HAP-1 (cell line): ENCODE measurements at regions not wholly inside any gene's neighbourhood (a gene's known extent, or its start where the extent isn't known, plus 50 kb on each side); places are given as distances from the start of the nearest gene placed in this dataset.
A peak's percentile ranks its signal among the peaks of the same experiment; 100 is the strongest.

Experiments used
- DNase-seq, 2 experiments: peaks; one replicate each; pipeline ENCODE4 v3.0.0-alpha.2; 2016 to 2020; ENCODE audit warnings: low spot score in 2 of 2
- H3K27me3 ChIP-seq: fragments of 250-450 bp; sonication (Bioruptor Pico); 2 replicates; pipeline ENCODE4 v1.5.1; 2020; ENCODE audit warnings: low read depth, mild to moderate bottlenecking, moderate library complexity
- H3K36me3 ChIP-seq: fragments of 250-450 bp; sonication (Bioruptor Pico); replicated peaks from 2 replicates; pipeline ENCODE4 v1.5.1; 2020; ENCODE audit warnings: mild to moderate bottlenecking
- H3K4me1 ChIP-seq: fragments of 250-450 bp; sonication (Bioruptor Pico); 2 replicates; pipeline ENCODE4 v1.5.1; 2020; ENCODE audit warnings: mild to moderate bottlenecking
- H3K4me3 ChIP-seq: fragments of 250-450 bp; sonication (Bioruptor Pico); 2 replicates; pipeline ENCODE4 v1.5.1; 2020; ENCODE audit warnings: mild to moderate bottlenecking, moderate library complexity
- H3K9me3 ChIP-seq: fragments of 250-450 bp; sonication (Bioruptor Pico); 2 replicates; pipeline ENCODE4 v1.5.1; 2020; ENCODE audit warnings: mild to moderate bottlenecking, moderate library complexity
- in situ Hi-C: fragments of 300-500 bp; cut with MboI; formaldehyde crosslinking; loops from 3 replicates; pipeline ENCODE4 v1.14.3; 2020; ENCODE audit warnings: low sequenced_read_pairs, inconsistent platforms, mixed read lengths

DNA sequence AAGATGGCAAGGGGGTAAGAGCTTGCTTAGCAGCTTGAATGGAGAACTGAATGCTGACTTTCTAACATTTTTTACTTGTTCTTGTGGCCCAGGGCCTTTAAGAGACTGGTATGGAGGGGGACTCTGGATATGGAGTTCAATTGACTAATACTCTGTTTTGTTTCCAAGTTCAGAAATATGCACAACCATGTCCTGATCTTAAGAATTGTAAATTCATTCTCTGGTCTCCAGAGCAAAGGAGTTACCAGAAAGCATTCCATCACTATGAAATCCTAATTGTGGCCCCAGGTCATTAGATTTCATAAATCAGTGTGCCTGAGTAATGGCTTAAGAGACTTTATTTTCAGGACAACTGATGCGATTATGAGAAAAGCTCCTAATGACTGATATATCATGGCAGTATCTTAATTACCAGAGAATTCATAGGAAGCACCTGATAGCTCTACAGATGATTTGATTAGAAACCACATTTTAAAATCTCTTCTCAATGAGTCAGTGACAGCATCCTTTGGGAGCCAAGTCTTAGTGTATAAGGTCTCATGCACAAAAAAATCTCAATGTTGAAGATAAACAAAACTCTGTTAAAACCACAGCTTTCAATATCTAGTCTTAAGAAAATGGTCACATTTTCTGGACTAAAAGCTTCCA lies 613.6 kb upstream of the KLF4 start:
- Histone ChIP-seq H3K4me3 (no peak overlapping the region), H3K4me1 (peaks cover 10% of the 10 kb centered on the region), H3K36me3 (no peaks in the 10 kb centered on the region), H3K27me3 (no peaks in the 10 kb centered on the region), H3K9me3 (no peaks in the 10 kb centered on the region)
- in situ Hi-C loops = no loop called here
- no peak for DNase-seq

DNA sequence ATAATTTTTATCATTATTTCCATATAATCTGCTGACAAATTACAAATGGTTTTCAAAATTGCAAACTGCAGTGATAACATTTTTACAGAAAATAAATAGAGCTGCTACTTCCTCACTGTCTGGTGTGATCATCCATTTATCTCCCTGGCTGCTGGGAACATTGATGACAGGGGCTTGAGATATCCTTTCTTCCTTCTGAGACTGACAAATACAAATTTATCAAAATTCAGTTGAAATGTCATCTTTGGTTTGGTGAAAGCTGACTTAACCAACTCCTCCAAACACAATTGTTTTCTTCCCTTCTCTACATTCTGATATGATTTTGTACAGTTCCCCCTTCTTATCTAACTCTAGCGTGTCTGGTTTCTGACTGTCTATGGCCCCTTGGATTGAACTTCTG lies 611.8 kb upstream of the KLF4 start:
- Histone ChIP-seq H3K27me3 (no peaks in the 10 kb centered on the region), H3K4me3 (no peak overlapping the region), H3K9me3 (no peaks in the 10 kb centered on the region), H3K36me3 (no peaks in the 10 kb centered on the region), H3K4me1 (peaks cover 9% of the 10 kb centered on the region)
- DNase-seq = no peak
- in situ Hi-C loops = no loop called here

DNA sequence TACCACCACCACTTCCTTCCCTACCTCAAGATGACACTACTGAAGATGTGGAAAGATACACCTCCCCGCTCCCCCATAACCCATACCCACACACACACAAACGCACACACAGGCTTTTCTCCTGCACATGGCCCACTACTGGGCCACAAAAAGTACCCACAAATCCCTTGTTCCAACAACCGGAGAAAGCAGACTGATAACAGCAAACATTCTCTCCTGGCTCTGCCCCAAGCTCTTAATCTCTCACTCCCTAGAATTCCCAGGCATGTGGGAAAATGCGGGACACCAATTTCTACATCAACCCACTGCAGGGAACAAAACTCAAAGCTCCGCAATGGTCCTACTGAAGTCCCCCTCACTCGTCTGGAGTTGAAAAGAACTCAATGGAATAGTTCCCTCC lies 611.0 kb upstream of the KLF4 start:
- no peak for DNase-seq
- in situ Hi-C loops = no loop called here
- Histone ChIP-seq H3K4me3 (no peak overlapping the region), H3K4me1 (peaks cover 9% of the 10 kb centered on the region), H3K27me3 (no peaks in the 10 kb centered on the region), H3K36me3 (no peaks in the 10 kb centered on the region), H3K9me3 (no peaks in the 10 kb centered on the region)

DNA sequence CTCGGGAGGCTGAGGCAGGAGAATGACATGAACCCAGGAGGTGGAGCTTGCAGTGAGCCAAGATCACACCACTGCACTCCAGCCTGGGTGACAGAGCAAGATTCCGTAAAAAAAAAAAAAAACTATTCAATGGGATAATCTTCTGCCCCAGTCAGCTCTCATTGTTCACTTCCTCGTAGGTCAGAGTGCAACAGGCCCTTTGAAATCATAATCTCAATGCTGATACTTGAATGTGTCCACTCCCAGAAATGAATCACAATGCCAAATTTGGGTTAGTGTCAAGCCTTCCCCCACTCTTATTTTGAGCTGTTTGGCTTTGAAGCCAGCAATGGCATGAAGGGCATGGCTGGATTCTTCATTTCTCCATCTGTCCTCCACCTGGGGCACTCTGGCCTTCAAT lies 610.3 kb upstream of the KLF4 start:
- H3K4me3 ChIP-seq = no peak overlapping the region
- no peaks in the 10 kb centered on the region for H3K36me3 ChIP-seq
- H3K27me3 ChIP-seq = no peaks in the 10 kb centered on the region
- no peaks in the 10 kb centered on the region for H3K9me3 ChIP-seq
- in situ Hi-C loops = no loop called here
- DNase-seq = peak; percentile 30 to 61
- peaks cover 14% of the 10 kb centered on the region for H3K4me1 ChIP-seq

DNA sequence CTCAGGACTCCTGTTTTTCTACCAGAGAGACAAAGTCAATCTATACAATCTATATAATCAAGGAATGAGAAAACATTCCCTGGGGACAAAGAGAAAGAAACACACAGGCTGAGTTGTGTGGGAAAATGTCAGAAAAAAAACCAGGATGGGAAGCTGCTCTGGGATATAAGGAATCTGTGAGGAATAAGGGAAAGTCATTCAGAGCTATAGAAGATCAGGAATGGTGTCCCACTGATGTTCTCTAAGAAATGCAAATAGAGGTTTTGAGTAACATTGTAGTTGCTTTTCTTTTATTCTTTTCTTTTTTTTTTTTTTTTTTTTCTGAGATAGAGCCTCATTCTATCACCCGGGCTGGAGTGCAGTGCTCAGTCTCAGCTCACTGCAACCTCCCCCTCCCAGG lies 605.9 kb upstream of the KLF4 start:
- in situ Hi-C loops = no loop called here
- peak in 1 of 2 experiments; percentile 49 for DNase-seq
- Histone ChIP-seq H3K9me3 (no peaks in the 10 kb centered on the region), H3K36me3 (no peaks in the 10 kb centered on the region), H3K27me3 (no peaks in the 10 kb centered on the region), H3K4me1 (peaks cover 14% of the 10 kb centered on the region), H3K4me3 (no peak overlapping the region)

DNA sequence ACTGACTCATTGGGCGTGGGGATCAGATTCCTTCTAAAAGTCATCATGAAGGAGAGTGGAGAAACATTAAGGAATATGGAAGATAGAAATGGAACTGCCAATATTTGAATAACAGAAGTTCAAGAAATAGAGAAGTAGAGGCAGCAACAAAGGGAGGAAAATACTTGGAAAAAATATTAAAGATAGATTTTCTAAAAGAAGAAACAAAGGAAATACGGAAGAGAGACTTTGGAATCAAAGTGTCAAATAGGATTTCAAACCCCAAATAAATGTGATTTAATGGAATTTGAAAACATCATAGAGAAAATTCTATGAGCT lies 605.1 kb upstream of the KLF4 start:
- peaks cover 8% of the 10 kb centered on the region for H3K4me1 ChIP-seq
- no peaks in the 10 kb centered on the region for H3K9me3 ChIP-seq
- no peaks in the 10 kb centered on the region for H3K36me3 ChIP-seq
- no peak overlapping the region for H3K4me3 ChIP-seq
- no peaks in the 10 kb centered on the region for H3K27me3 ChIP-seq
- no peak for DNase-seq
- in situ Hi-C loops = no loop called here

DNA sequence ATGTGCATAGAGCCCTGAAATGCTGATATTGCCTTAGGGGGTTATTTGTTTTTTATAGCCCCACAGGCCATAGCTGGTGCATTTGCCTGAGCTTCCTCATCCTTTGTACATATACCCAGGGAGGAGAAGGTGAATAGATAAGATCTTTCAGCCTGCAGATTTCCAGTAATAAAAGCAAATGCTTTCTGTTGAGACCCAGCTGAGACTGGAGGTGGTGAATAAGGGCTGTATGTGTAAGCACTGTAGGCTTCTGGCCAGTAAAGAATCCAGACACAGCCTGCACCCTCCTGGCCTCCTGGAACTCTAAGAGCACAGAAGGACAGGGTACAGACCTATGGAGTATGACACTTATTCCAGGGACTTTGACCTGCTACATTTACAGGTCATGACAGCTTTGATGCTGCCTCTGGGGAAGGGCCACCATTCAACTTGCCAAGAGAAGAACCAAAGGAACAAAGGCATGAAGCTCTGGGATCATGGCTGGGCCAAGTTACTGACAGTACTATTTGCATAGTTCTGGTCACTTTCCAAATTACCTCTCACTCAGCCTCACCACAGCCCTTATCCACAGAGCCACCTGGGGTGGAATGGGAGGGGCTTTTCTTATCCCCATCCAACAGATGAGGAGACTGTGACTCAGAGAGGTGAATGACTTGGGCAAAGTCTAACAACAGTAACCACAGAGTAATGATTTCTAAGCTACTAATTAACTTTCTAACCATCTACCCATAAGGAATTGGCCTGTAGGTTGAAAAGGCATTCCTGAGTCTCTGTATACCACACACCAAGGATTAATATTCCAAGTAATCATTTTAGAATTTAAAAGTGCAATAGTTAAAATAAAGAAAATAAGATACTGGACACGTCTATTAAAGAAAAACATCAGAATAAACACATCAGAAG lies 604.5 kb upstream of the KLF4 start:
- peaks cover 5% of the 10 kb centered on the region for H3K4me1 ChIP-seq
- no peak for DNase-seq
- in situ Hi-C loops = no loop called here
- no peak overlapping the region for H3K4me3 ChIP-seq
- H3K27me3 ChIP-seq = no peaks in the 10 kb centered on the region
- no peaks in the 10 kb centered on the region for H3K36me3 ChIP-seq
- H3K9me3 ChIP-seq = no peaks in the 10 kb centered on the region

DNA sequence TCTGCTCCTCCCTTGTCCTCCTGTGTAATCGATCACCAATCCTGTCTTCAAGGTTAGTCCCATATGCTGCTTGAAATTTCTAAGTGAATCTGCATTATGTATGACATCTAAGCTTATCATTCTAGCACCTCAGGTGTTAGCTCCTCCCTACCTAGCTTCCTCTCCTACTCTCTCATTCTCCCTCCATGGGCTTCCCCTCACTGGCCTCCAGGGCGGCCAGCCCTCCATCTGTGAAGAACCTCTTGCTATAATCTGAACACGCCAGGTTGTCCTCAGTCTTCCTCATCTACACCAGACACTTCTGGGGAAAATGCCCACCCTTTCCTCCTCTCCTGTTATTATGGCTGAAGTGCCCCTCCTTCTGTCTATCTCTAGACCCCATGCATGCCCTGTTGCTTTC lies 599.3 kb upstream of the KLF4 start:
- no peaks in the 10 kb centered on the region for H3K9me3 ChIP-seq
- no peaks in the 10 kb centered on the region for H3K36me3 ChIP-seq
- in situ Hi-C loops = no loop called here
- DNase-seq = no peak
- no peak overlapping the region for H3K4me3 ChIP-seq
- no peaks in the 10 kb centered on the region for H3K4me1 ChIP-seq
- H3K27me3 ChIP-seq = no peaks in the 10 kb centered on the region

DNA sequence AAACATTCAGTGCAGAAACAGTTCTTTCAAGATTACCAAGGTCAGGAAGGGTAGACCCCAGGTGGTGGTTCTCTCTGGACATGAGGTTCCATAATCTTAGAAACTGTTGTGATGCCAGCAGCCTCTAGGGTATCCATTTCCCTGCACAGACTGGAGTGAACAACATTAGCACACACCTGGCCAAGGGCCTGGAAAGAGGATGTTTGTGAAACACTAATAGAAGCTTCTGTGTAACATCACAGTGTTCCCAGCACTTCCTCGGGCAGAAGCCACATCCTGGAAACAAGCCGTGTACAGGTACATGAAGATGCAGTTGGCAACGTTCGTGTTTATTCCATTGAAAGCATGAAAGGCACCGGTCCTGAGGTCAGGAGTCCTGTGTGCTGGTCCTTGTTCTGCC lies 598.2 kb upstream of the KLF4 start:
- Histone ChIP-seq H3K4me1 (no peaks in the 10 kb centered on the region), H3K4me3 (no peak overlapping the region), H3K36me3 (no peaks in the 10 kb centered on the region), H3K9me3 (no peaks in the 10 kb centered on the region), H3K27me3 (no peaks in the 10 kb centered on the region)
- DNase-seq = no peak
- in situ Hi-C loops = no loop called here

DNA sequence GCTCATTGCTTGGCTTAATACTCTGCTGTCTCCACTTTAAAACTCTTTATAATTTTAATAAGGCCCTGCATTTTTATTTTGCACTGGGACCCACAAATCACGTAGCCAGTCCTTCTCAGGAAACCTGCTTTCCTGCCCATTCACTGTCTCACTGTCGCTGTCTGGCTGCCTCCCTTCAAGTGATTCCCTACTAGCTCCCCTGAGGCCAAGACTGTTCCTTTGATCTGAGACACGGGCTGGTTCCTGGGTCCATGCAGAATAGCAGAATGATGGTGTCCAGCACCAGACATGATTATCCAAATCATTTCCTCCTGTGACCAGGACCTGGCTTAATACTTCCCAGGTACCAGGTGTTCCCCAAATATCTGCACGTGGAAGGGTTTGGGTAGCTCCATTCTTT lies 597.1 kb upstream of the KLF4 start:
- in situ Hi-C loops = no loop called here
- no peak for DNase-seq
- no peaks in the 10 kb centered on the region for H3K27me3 ChIP-seq
- no peaks in the 10 kb centered on the region for H3K4me1 ChIP-seq
- no peaks in the 10 kb centered on the region for H3K9me3 ChIP-seq
- H3K36me3 ChIP-seq = no peaks in the 10 kb centered on the region
- no peak overlapping the region for H3K4me3 ChIP-seq

DNA sequence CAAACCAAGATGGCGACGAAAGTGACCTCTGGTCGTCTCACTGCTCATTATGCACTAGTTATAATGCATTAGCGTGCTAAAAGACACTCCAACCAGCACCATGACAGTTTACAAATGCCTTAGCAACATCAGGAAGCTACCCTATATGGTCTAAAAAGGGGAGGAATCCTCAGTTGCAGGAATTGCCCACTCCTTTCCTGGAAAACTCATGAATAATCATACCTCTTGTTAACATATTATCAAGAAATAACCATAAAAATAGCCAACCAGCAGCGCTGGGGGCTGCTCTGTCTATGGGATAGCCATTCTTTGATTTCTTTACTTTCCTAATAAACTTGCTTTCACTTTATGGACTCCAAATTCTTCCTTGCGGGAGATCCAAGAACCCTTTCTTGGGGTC lies 595.7 kb upstream of the KLF4 start:
- no peaks in the 10 kb centered on the region for H3K9me3 ChIP-seq
- in situ Hi-C loops = no loop called here
- H3K4me3 ChIP-seq = no peak overlapping the region

DNA sequence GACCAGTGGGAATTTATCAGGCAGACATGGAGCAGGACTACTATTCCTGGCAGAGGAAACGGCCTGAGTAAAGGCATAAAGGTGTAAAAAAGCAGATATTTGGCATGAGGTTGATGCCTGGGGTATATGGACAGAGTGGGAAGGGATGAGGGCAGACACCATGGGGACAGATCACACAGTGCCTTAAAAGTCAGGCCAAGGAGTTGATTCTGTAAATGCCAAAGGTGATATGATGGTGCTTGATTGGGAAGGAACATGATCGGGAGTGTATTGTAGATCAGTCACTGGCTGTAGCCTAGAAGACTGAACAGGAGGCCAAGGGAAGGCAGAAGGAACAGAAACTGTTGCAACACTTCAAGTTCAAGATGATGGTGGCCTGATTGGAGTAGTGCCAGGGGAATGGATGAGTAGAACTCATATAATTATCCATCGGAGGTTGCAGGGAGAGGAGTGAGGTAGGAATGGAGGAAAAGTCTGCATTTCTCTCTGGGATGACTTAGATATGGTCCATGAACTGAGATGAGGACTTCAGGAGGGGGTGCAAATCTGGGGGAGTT lies 594.3 kb upstream of the KLF4 start:
- Histone ChIP-seq H3K9me3 (no peaks in the 10 kb centered on the region), H3K27me3 (no peaks in the 10 kb centered on the region), H3K4me1 (no peaks in the 10 kb centered on the region), H3K36me3 (no peaks in the 10 kb centered on the region), H3K4me3 (no peak overlapping the region)
- in situ Hi-C loops = no loop called here
- no peak for DNase-seq

More for the DNA sequence above, 595.7 kb upstream of the KLF4 start:
- H3K36me3 ChIP-seq = no peaks in the 10 kb centered on the region
- H3K27me3 ChIP-seq = no peaks in the 10 kb centered on the region
- DNase-seq = no peak
- H3K4me1 ChIP-seq = no peaks in the 10 kb centered on the region

DNA sequence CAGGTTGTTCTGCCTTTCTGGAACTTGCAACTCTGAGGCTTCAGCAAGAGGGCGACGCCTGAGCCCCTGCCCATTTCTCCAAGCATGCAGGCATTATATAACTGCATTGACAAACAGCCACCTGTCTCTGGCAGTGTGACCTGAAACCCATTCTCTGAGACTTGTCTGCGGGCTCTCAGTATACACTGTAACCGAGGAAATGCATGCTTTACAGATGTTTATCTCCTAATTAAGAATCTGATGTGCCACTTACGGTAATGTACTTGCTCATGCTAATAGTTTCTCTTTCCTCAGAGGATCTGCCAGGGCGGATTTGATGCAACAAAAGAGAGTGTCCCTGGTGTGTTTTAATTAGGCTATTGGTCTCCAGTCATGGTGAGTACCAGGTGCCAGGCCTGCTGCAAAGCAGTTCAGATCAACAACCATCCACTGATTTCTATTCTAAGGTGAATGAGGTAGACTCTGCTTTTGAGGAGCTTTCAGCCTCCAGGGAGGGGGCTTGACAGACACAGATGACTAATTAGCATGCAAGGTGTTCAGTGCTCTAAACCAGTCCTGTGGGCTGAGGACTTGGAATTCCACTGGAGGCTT lies 593.7 kb upstream of the KLF4 start:
- no peaks in the 10 kb centered on the region for H3K36me3 ChIP-seq
- no peak overlapping the region for H3K4me3 ChIP-seq
- no peaks in the 10 kb centered on the region for H3K27me3 ChIP-seq
- no peaks in the 10 kb centered on the region for H3K4me1 ChIP-seq
- no peaks in the 10 kb centered on the region for H3K9me3 ChIP-seq
- no peak for DNase-seq
- in situ Hi-C loops = no loop called here

DNA sequence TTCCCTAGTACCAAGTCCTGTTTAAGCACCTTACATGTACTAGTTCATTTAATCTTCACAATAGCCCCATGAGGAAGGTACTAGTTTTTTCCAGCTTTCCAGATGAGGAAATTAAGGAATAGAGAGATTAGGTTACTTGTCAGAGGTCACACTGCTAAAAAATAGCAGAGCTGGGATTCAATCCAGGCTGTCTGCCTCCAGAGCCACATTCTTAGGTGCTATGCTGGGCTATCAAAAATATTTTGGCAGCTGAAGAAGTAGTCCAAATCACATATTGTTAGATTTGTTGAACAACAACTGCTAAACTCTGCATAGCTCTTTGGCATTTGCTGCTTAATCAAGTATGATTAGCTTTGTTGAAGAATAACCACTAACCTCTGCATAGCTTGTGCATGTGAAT lies 591.5 kb upstream of the KLF4 start:
- DNase-seq = no peak
- no peaks in the 10 kb centered on the region for H3K36me3 ChIP-seq
- H3K27me3 ChIP-seq = no peaks in the 10 kb centered on the region
- in situ Hi-C loops = no loop called here
- no peaks in the 10 kb centered on the region for H3K4me1 ChIP-seq
- no peak overlapping the region for H3K4me3 ChIP-seq
- no peaks in the 10 kb centered on the region for H3K9me3 ChIP-seq
